ENCODE measurements at regions not wholly inside any gene's neighbourhood (a gene's known extent, or its start where the extent isn't known, plus 50 kb on each side); places are given as distances from the start of the nearest gene placed in this dataset.
"Not testable (repeated sequence)": the region's sequence is repeated elsewhere in the genome, so short reads cannot be mapped to it uniquely, and the experiment has no call there.

GRCh38 chr5:118506217-118506852 lies 482.0 kb downstream of the DTWD2 start:
- Histone ChIP-seq H3K9me1 (ENCODE audit: control insufficient read depth, extremely low read depth, insufficient read depth, low read length) (no peaks in the 10 kb centered on the region), H3K4me3 (ENCODE audit: control insufficient read depth in 2 of 3, extremely low read depth in 1 of 3, insufficient read depth in 2 of 3, low read depth in 1 of 3, low read length in 3 of 3) (no peak overlapping the region), H3K27ac (ENCODE audit: control insufficient read depth, insufficient read depth, low read length) (no peak overlapping the region), H3K4me1 (ENCODE audit: control insufficient read depth, extremely low read depth, insufficient read depth, low read length) (no peaks in the 10 kb centered on the region), H3K36me3 (ENCODE audit: control insufficient read depth in 2 of 2, extremely low read depth in 1 of 2, insufficient read depth in 2 of 2, low read length in 2 of 2) (no peaks in the 10 kb centered on the region), H3K9ac (ENCODE audit: control insufficient read depth, extremely low read depth, insufficient read depth, low read length) (no peak overlapping the region), H3K27me3 (ENCODE audit: control insufficient read depth, extremely low read depth, insufficient read depth, low read length) (no peaks in the 10 kb centered on the region), H3K9me3 (ENCODE audit: control insufficient read depth, low read depth, low read length) (peaks cover 2% of the 10 kb centered on the region), H4K20me1 (ENCODE audit: control insufficient read depth, extremely low read depth, insufficient read depth, low read length) (no peaks in the 10 kb centered on the region), H3K79me2 (ENCODE audit: control insufficient read depth, insufficient read depth, low read length) (no peaks in the 10 kb centered on the region), H3K4me2 (ENCODE audit: control insufficient read depth, extremely low read depth, insufficient read depth, low read depth, low read length) (no peak overlapping the region), H2AFZ (ENCODE audit: control insufficient read depth, low read length) (no peak overlapping the region)
- TF ChIP-seq CTCF (optimal IDR thresholded peaks at IDR 0.05 in 1 of 3, IDR thresholded peaks at IDR 0.05 in 1 of 3, conservative IDR thresholded peaks at IDR 0.05 in 1 of 3; ENCODE audit: extremely low read depth in 1 of 3, insufficient read depth in 2 of 3, low read length in 3 of 3): no peak
- TF ChIP-seq EZH2 (IDR thresholded peaks at IDR 0.05; ENCODE audit: low read length): no peak
- DNase-seq (ENCODE audit: low read depth, low spot score): no peak
- dilution Hi-C loops (cut with MboI; ENCODE audit: extremely low pct_ligation_motif_present, low sequenced_read_pairs): no loop called here
- no peak for FAIRE-seq

GRCh38 chr5:118502232-118502631 lies 486.1 kb downstream of the DTWD2 start:
- FAIRE-seq; H3K9me1 ChIP-seq (ENCODE audit: control insufficient read depth, extremely low read depth, insufficient read depth, low read length); H4K20me1 ChIP-seq (ENCODE audit: control insufficient read depth, extremely low read depth, insufficient read depth, low read length); H3K9me3 ChIP-seq (ENCODE audit: control insufficient read depth, low read depth, low read length); H3K4me1 ChIP-seq (ENCODE audit: control insufficient read depth, extremely low read depth, insufficient read depth, low read length); dilution Hi-C loops (cut with MboI; ENCODE audit: extremely low pct_ligation_motif_present, low sequenced_read_pairs); H3K4me2 ChIP-seq (ENCODE audit: control insufficient read depth, extremely low read depth, insufficient read depth, low read depth, low read length); H3K9ac ChIP-seq (ENCODE audit: control insufficient read depth, extremely low read depth, insufficient read depth, low read length); H3K4me3 ChIP-seq (ENCODE audit: control insufficient read depth in 2 of 3, extremely low read depth in 1 of 3, insufficient read depth in 2 of 3, low read depth in 1 of 3, low read length in 3 of 3); H3K36me3 ChIP-seq (ENCODE audit: control insufficient read depth in 2 of 2, extremely low read depth in 1 of 2, insufficient read depth in 2 of 2, low read length in 2 of 2); DNase-seq (ENCODE audit: low read depth, low spot score); H3K27me3 ChIP-seq (ENCODE audit: control insufficient read depth, extremely low read depth, insufficient read depth, low read length); H3K79me2 ChIP-seq (ENCODE audit: control insufficient read depth, insufficient read depth, low read length); H2AFZ ChIP-seq (ENCODE audit: control insufficient read depth, low read length); H3K27ac ChIP-seq (ENCODE audit: control insufficient read depth, insufficient read depth, low read length): not testable (repeated sequence)

- dilution Hi-C loops (cut with MboI; ENCODE audit: extremely low pct_ligation_motif_present, low sequenced_read_pairs): no loop called here
- Histone ChIP-seq H3K36me3 (ENCODE audit: control insufficient read depth in 2 of 2, extremely low read depth in 1 of 2, insufficient read depth in 2 of 2, low read length in 2 of 2) (no peaks in the 10 kb centered on the region), H3K9me3 (ENCODE audit: control insufficient read depth, low read depth, low read length) (no peaks in the 10 kb centered on the region), H4K20me1 (ENCODE audit: control insufficient read depth, extremely low read depth, insufficient read depth, low read length) (no peaks in the 10 kb centered on the region), H3K27me3 (ENCODE audit: control insufficient read depth, extremely low read depth, insufficient read depth, low read length) (no peaks in the 10 kb centered on the region), H2AFZ (ENCODE audit: control insufficient read depth, low read length) (no peak overlapping the region), H3K9me1 (ENCODE audit: control insufficient read depth, extremely low read depth, insufficient read depth, low read length) (no peaks in the 10 kb centered on the region), H3K4me2 (ENCODE audit: control insufficient read depth, extremely low read depth, insufficient read depth, low read depth, low read length) (no peak overlapping the region), H3K4me1 (ENCODE audit: control insufficient read depth, extremely low read depth, insufficient read depth, low read length) (no peaks in the 10 kb centered on the region), H3K79me2 (ENCODE audit: control insufficient read depth, insufficient read depth, low read length) (no peaks in the 10 kb centered on the region), H3K27ac (ENCODE audit: control insufficient read depth, insufficient read depth, low read length) (no peak overlapping the region), H3K4me3 (ENCODE audit: control insufficient read depth in 2 of 3, extremely low read depth in 1 of 3, insufficient read depth in 2 of 3, low read depth in 1 of 3, low read length in 3 of 3) (no peak overlapping the region), H3K9ac (ENCODE audit: control insufficient read depth, extremely low read depth, insufficient read depth, low read length) (no peak overlapping the region)
- no peak for TF ChIP-seq EZH2 (IDR thresholded peaks at IDR 0.05; ENCODE audit: low read length)
- TF ChIP-seq CTCF (optimal IDR thresholded peaks at IDR 0.05 in 1 of 3, IDR thresholded peaks at IDR 0.05 in 1 of 3, conservative IDR thresholded peaks at IDR 0.05 in 1 of 3; ENCODE audit: extremely low read depth in 1 of 3, insufficient read depth in 2 of 3, low read length in 3 of 3): no peak
- no peak for FAIRE-seq
- no peak for DNase-seq (ENCODE audit: low read depth, low spot score)
Measured at GRCh38 chr5:118491351-118491750, 497.0 kb downstream of the DTWD2 start.

Measured in keratinocyte (primary cell).